ENCODE measurements at regions not wholly inside any gene's neighbourhood (a gene's known extent, or its start where the extent isn't known, plus 50 kb on each side); places are given as distances from the start of the nearest gene placed in this dataset.
"Not testable (repeated sequence)": the region's sequence is repeated elsewhere in the genome, so short reads cannot be mapped to it uniquely, and the experiment has no call there.

GRCh38 chr6:150741633-150742200 is 123.8 kb upstream of the MTHFD1L start:
- DNase-seq = no peak

GRCh38 chr6:150744522-150745260 is 120.8 kb upstream of the MTHFD1L start:
- no peak for DNase-seq

- no peak for DNase-seq
These were observed 119.6 kb upstream of the MTHFD1L start for GRCh38 chr6:150745896-150746295.

GRCh38 chr6:150747155-150747554 is 118.3 kb upstream of the MTHFD1L start:
- DNase-seq = no peak

- no peak for DNase-seq
These were observed 116.3 kb upstream of the MTHFD1L start for GRCh38 chr6:150749091-150749670.

- DNase-seq = peak; percentile 65
These were observed 114.2 kb upstream of the MTHFD1L start for GRCh38 chr6:150751296-150751695.

- no peak for DNase-seq
These were observed 113.1 kb upstream of the MTHFD1L start for GRCh38 chr6:150752409-150752808.

GRCh38 chr6:150753371-150754064 is 112.0 kb upstream of the MTHFD1L start:
- DNase-seq = no peak

GRCh38 chr6:150755042-150755441 is 110.5 kb upstream of the MTHFD1L start:
- no peak for DNase-seq

- DNase-seq = no peak
These were observed 110.0 kb upstream of the MTHFD1L start for GRCh38 chr6:150755524-150755923.

GRCh38 chr6:150756173-150756572 is 109.3 kb upstream of the MTHFD1L start:
- DNase-seq = peak; percentile 77

- not testable (repeated sequence) for DNase-seq
These were observed 107.7 kb upstream of the MTHFD1L start for GRCh38 chr6:150757807-150758206.

- no peak for DNase-seq
These were observed 106.0 kb upstream of the MTHFD1L start for GRCh38 chr6:150759483-150759882.

- no peak for DNase-seq
These were observed 103.7 kb upstream of the MTHFD1L start for GRCh38 chr6:150761771-150762170.

- DNase-seq = no peak
These were observed 101.0 kb upstream of the MTHFD1L start for GRCh38 chr6:150764334-150765066.

GRCh38 chr6:150765067-150765764 is 100.3 kb upstream of the MTHFD1L start:
- no peak for DNase-seq

- DNase-seq = peak; percentile 47
These were observed 99.1 kb upstream of the MTHFD1L start for GRCh38 chr6:150766201-150766997.

- no peak for DNase-seq
These were observed 98.3 kb upstream of the MTHFD1L start for GRCh38 chr6:150767161-150767560.

GRCh38 chr6:150767571-150768018 is 97.9 kb upstream of the MTHFD1L start:
- DNase-seq = no peak

GRCh38 chr6:150770637-150771036 is 94.9 kb upstream of the MTHFD1L start:
- no peak for DNase-seq

GRCh38 chr6:150773969-150774368 is 91.5 kb upstream of the MTHFD1L start:
- no peak for DNase-seq
